ENCODE measurements at regions not wholly inside any gene's neighbourhood (a gene's known extent, or its start where the extent isn't known, plus 50 kb on each side); places are given as distances from the start of the nearest gene placed in this dataset.

DNA sequence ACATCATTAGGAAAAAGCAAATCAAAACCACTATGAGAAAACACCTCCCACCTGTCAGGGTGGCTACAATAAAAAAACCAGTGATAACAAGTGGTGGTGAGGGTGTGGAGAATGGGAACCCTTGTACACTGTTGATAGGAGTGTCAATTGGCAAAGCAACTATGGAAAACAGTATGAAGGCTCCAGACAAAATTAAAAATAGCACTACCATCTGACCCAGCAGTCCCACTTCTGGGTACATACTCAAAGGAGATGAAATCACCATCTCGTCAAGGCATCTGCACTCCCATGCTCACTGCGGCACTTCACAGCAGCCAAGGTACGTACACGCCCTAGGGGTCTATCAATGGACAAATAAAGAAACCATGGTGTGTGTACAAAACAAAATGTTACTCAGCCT is 715.1 kb downstream of the UQCRFS1 start:
- TF ChIP-seq ARNT (IDR thresholded peaks at IDR 0.05) = no peak
- TF ChIP-seq FOXA1 (IDR thresholded peaks at IDR 0.05) = no peak
- no peak for TF ChIP-seq FOXM1 (IDR thresholded peaks at IDR 0.05; ENCODE audit: borderline replicate concordance)
- TF ChIP-seq, protein P1, sequence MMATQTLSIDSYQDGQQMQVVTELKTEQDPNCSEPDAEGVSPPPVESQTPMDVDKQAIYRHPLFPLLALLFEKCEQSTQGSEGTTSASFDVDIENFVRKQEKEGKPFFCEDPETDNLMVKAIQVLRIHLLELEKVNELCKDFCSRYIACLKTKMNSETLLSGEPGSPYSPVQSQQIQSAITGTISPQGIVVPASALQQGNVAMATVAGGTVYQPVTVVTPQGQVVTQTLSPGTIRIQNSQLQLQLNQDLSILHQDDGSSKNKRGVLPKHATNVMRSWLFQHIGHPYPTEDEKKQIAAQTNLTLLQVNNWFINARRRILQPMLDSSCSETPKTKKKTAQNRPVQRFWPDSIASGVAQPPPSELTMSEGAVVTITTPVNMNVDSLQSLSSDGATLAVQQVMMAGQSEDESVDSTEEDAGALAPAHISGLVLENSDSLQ (IDR thresholded peaks at IDR 0.05) = no peak
- TF ChIP-seq HDGF (IDR thresholded peaks at IDR 0.05; ENCODE audit: borderline replicate concordance) = no peak
- no peak for TF ChIP-seq BHLHE40 (IDR thresholded peaks at IDR 0.05; ENCODE audit: borderline replicate concordance)
- no peak for TF ChIP-seq LEF1 (IDR thresholded peaks at IDR 0.05; ENCODE audit: borderline replicate concordance)
- TF ChIP-seq SUZ12 (IDR thresholded peaks at IDR 0.05) = no peak
- no peak for TF ChIP-seq SP1 (IDR thresholded peaks at IDR 0.05)
- no peak for TF ChIP-seq L3MBTL2 (conservative IDR thresholded peaks at IDR 0.05)
- no peak for TF ChIP-seq FOXK2 (IDR thresholded peaks at IDR 0.05)
- TF ChIP-seq TARDBP (IDR thresholded peaks at IDR 0.05) = no peak
- no peak for TF ChIP-seq ZNF384 (IDR thresholded peaks at IDR 0.05)
- TF ChIP-seq CTBP1 (IDR thresholded peaks at IDR 0.05; ENCODE audit: borderline replicate concordance) = no peak
